Left lung (tissue), 4 donors: ENCODE measurements at regions not wholly inside any gene's neighbourhood (a gene's known extent, or its start where the extent isn't known, plus 50 kb on each side); places are given as distances from the start of the nearest gene placed in this dataset.

Experiments
- ATAC-seq: fragments of 200-7000 bp; cut with Tn5 transposase; one replicate; pipeline ENCODE4 v1.9.1; 2020; ENCODE audit warnings: moderate library complexity
- DNase-seq, 4 donors: peaks; one replicate each; pipeline ENCODE4 v3.0.0-alpha.2; 2013 to 2020
- H3K27ac ChIP-seq, 2 donors: fragments of 200-600 bp; sonication (generic) in 1 of 2; one replicate each; pipeline versions ENCODE4 v1.5.0 to v1.8.0; 2020 to 2021
- H3K27me3 ChIP-seq, 2 donors: fragments of 200-600 bp; sonication (generic) in 1 of 2; one replicate each; pipeline versions ENCODE4 v1.5.0 to v1.8.0; 2020 to 2021
- H3K36me3 ChIP-seq, 2 donors: fragments of 200-600 bp; sonication (generic) in 1 of 2; one replicate each; pipeline versions ENCODE4 v1.5.0 to v1.8.0; 2020 to 2021
- H3K4me1 ChIP-seq, 2 donors: fragments of 200-600 bp; one replicate each; pipeline ENCODE4 v1.8.0; 2021
- H3K4me3 ChIP-seq, 2 donors: fragments of 200-600 bp; sonication (generic) in 1 of 2; one replicate each; pipeline versions ENCODE4 v1.5.0 to v1.8.0; 2020 to 2021; ENCODE audit warnings: mild to moderate bottlenecking in 1 of 2
- H3K9me3 ChIP-seq, 2 donors: fragments of 200-600 bp; sonication (generic) in 1 of 2; one replicate each; pipeline versions ENCODE4 v1.5.0 to v1.8.0; 2020 to 2021
- intact Hi-C, 2 donors: fragments of 100-400 bp; cut with DNase I; formaldehyde crosslinking; loops; one replicate each; pipeline versions ENCODE4 v1.11.2 to v1.14.2; 2022
- TF ChIP-seq, protein P1 (sequence below), 2 donors: fragments of 200-600 bp; sonication (generic) in 1 of 2; IDR thresholded peaks; one replicate each; pipeline versions ENCODE4 v1.5.0 to v1.8.0; 2021; ENCODE audit warnings: antibody characterized with exemption in 2 of 2
- donor health status: DM: no; HTN: yes; CAD: no.
- donor health status: DM: no; HTN: no; CAD: no.

DNA sequence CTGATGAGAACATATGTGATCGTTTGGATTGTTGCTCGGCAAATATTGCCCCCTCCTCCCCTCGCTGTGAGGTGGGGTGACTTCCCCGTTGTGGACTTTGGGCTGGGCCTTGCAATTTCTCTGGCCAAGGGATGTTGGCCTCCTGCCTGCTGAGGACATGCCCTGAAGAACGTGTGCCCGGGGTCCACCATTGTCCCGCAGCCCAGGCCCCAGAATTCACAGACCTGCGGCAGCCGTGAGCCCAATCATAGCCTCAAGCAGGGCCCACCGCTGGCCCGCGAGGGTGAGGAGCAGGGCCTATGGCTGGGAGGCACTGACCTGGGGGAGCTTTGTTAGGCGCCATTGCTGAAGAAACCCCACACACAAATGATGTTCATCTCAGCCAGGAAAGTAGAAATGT is 58.3 kb upstream of the ACTRT2 start:
- H3K36me3 ChIP-seq, result no peaks in the 10 kb centered on the region
- intact Hi-C loops, result no loop called here
- H3K9me3 ChIP-seq, result peaks cover 0 to 12% of the 10 kb centered on the region in 2 donors
- no peak for ATAC-seq
- no peak overlapping the region for H3K27ac ChIP-seq
- H3K27me3 ChIP-seq, result peaks cover 0 to 36% of the 10 kb centered on the region in 2 donors
- H3K4me3 ChIP-seq, result no peak overlapping the region
- peak in 1 of 4 donors; percentile 72 for DNase-seq
- H3K4me1 ChIP-seq, result no peaks in the 10 kb centered on the region
- TF ChIP-seq, protein P1, sequence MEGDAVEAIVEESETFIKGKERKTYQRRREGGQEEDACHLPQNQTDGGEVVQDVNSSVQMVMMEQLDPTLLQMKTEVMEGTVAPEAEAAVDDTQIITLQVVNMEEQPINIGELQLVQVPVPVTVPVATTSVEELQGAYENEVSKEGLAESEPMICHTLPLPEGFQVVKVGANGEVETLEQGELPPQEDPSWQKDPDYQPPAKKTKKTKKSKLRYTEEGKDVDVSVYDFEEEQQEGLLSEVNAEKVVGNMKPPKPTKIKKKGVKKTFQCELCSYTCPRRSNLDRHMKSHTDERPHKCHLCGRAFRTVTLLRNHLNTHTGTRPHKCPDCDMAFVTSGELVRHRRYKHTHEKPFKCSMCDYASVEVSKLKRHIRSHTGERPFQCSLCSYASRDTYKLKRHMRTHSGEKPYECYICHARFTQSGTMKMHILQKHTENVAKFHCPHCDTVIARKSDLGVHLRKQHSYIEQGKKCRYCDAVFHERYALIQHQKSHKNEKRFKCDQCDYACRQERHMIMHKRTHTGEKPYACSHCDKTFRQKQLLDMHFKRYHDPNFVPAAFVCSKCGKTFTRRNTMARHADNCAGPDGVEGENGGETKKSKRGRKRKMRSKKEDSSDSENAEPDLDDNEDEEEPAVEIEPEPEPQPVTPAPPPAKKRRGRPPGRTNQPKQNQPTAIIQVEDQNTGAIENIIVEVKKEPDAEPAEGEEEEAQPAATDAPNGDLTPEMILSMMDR (IDR thresholded peaks at IDR 0.05), result no peak

DNA sequence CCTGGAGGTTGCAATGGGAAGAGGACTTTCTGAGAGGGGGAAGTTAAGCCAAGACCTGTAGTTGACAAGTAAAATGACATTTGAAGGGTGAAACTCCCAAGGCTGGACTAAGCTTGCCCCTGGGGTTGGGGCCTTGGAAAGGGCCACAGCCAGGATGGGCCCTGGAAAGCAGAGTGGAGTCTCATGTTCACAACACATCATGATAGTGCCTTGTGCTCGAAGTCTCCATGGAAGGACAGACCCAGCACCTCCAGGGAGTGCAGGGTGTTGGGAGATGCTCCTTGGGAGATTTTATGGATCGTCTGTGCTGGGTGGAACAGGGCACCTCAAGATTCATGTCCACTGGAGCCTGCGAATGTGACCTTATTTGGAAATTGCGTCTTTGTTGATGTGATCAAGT is 55.6 kb upstream of the ACTRT2 start:
- no peaks in the 10 kb centered on the region for H3K36me3 ChIP-seq
- H3K4me1 ChIP-seq, result no peaks in the 10 kb centered on the region
- H3K27ac ChIP-seq, result no peak overlapping the region
- intact Hi-C loops, result no loop called here
- TF ChIP-seq, protein P1 (IDR thresholded peaks at IDR 0.05), result no peak
- peak in 1 of 4 donors; percentile 10 for DNase-seq
- no peaks in the 10 kb centered on the region for H3K9me3 ChIP-seq
- no peak for ATAC-seq
- H3K4me3 ChIP-seq, result no peak overlapping the region
- peaks cover 0 to 63% of the 10 kb centered on the region in 2 donors for H3K27me3 ChIP-seq

DNA sequence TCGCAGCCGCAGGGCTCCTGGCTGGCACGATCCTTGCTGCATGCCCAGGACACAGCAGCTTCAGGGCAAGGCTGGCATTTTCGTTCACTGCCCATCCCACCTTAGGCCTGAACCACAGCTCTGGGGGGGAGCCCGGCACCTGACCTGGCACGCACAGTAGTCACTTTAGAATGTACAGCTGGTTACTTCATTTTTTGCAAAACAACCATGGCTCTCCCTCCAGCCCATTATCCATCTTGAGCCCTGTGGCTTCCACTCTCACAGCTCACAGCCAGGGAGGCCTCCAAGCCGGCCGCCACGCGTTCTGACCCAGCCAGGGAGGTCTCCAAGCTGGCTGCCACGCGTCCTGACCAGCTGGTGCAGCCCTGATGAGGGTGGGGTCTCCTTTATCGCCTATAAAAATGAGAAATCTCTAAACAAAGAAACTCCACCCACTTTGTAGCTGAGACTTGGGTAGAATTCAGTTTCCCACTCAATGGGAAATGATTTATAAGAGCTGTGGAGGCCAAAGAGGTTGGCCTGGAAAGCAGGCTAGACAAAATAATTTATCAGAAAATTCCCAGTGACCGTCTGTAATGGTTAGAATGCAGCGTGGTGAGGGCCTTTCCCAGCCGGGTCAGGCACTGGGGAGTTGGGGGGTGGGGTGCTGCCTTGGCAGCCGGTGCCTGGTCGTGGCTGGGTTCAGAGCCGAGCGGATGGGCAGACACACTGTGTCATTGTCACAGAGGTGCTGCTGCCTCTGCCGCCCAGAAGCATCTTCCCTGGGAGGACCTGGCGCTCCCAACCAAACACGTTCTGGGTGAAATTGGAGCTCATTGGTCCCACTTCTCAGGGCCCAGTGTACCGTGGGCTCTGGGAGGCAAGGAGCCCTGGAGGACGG is 54.6 kb upstream of the ACTRT2 start:
- TF ChIP-seq, protein P1 (IDR thresholded peaks at IDR 0.05), result no peak
- Histone ChIP-seq H3K27me3 (peaks cover 0 to 65% of the 10 kb centered on the region in 2 donors), H3K9me3 (no peaks in the 10 kb centered on the region), H3K27ac (no peak overlapping the region), H3K36me3 (no peaks in the 10 kb centered on the region), H3K4me3 (no peak overlapping the region), H3K4me1 (no peaks in the 10 kb centered on the region)
- ATAC-seq, result no peak
- DNase-seq, result peak in 2 of 4 donors; percentile 39 to 56
- intact Hi-C loops, result no loop called here

DNA sequence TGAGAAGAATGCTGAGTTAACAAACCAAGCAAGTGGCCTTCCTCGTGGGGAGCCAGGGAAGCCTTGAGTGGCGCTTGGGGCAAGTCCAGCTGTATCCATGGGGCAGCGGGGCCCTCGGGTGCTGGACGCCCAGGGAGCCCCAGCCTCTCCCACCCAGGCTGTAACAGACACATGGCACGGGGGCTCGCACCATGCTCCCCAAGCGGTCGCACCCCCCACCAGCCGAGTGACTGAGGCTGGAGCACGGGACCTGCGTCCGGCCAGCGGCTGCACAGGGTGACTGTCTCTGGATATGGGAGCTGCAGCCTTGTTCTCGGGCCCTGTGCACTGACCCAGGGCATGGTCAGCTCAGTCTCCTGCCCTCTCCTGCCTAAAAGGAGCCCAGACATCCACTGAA is 53.9 kb upstream of the ACTRT2 start:
- peaks cover 0 to 65% of the 10 kb centered on the region in 2 donors for H3K27me3 ChIP-seq
- H3K36me3 ChIP-seq, result no peaks in the 10 kb centered on the region
- no peak for ATAC-seq
- H3K4me1 ChIP-seq, result no peaks in the 10 kb centered on the region
- peak in 1 of 4 donors; percentile 76 for DNase-seq
- no peak overlapping the region for H3K4me3 ChIP-seq
- intact Hi-C loops, result no loop called here
- no peak overlapping the region for H3K27ac ChIP-seq
- H3K9me3 ChIP-seq, result no peaks in the 10 kb centered on the region
- TF ChIP-seq, protein P1 (IDR thresholded peaks at IDR 0.05), result no peak

DNA sequence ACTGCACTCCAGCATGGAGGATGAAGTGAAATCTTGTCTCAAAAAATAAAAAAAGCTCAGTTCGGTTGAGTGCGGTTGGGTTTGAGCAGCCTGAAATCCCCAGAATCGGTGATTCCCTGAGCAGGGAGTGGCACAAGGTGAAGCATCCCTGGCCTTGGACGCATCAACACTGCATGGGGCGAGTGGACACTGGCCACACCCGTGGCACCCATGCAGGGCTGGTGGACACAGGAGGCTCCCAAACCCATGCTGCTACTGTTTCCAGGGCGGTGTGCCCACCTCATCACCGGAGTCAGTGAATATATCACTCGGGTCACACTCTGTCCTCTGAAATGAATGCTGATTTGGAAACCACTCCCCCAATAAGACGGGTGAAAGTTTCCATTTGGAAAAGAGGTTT is 53.4 kb upstream of the ACTRT2 start:
- DNase-seq (peak in 1 of 4 donors; percentile 48), ATAC-seq (no peak)
- Histone ChIP-seq H3K27me3 (peaks cover 0 to 65% of the 10 kb centered on the region in 2 donors), H3K4me3 (no peak overlapping the region), H3K36me3 (no peaks in the 10 kb centered on the region), H3K9me3 (no peaks in the 10 kb centered on the region), H3K4me1 (no peaks in the 10 kb centered on the region), H3K27ac (no peak overlapping the region)
- TF ChIP-seq, protein P1 (IDR thresholded peaks at IDR 0.05), result no peak
- intact Hi-C loops, result no loop called here
